Bronchial epithelial cell (primary cell): ENCODE measurements at regions not wholly inside any gene's neighbourhood (a gene's known extent, or its start where the extent isn't known, plus 50 kb on each side); places are given as distances from the start of the nearest gene placed in this dataset.

Experiments used
- DNase-seq: peaks from one replicate; pipeline ENCODE4 v3.0.0-alpha.2; 2010; ENCODE audit warnings: low read depth
- FAIRE-seq: peaks from 2 replicates; lab custom pipeline; 2011; peaks lifted over from hg19 to GRCh38; lab: Jason Lieb, UNC
- H3K27me3 ChIP-seq: 2 replicates; pipeline ENCODE4 v1.5.1; 2011; ENCODE audit warnings: low read length; ENCODE audit not compliant: control insufficient read depth, insufficient read depth
- H3K36me3 ChIP-seq: 2 replicates; pipeline ENCODE4 v1.5.1; 2011; ENCODE audit warnings: low read length; ENCODE audit not compliant: control insufficient read depth, insufficient read depth
- H3K4me3 ChIP-seq: 2 replicates; pipeline ENCODE4 v1.5.1; 2011; ENCODE audit warnings: mild to moderate bottlenecking, low read depth, low read length, control low read depth
- TF ChIP-seq, protein P1 (sequence below): IDR thresholded peaks from 2 replicates; pipeline ENCODE4 v1.5.1; 2011; ENCODE audit warnings: mild to moderate bottlenecking, moderate library complexity, low read length, control low read depth, inconsistent platforms; ENCODE audit not compliant: insufficient read depth, severe bottlenecking

DNA sequence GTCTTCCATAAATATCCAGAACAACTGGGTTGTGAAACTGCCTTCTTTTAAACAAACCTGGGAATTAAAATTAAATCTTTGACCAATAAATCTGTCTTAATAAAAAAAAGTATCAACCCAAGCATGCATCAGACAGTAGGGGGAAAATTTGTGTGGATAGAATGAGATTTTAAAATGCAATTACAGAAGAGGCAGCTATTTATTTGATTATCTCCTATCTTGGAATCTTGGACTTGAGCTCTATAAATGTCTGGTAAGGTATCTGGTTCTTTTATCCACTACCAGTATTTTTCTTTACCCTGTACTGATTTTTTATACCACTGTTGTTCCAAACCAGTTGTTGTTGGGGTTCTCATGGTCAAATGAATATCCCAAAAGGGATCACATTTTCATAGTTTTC is 157.6 kb upstream of the VEPH1 start:
- Histone ChIP-seq H3K36me3 (no peaks in the 10 kb centered on the region), H3K27me3 (no peaks in the 10 kb centered on the region), H3K4me3 (no peak overlapping the region)
- no peak for FAIRE-seq
- TF ChIP-seq, protein P1, sequence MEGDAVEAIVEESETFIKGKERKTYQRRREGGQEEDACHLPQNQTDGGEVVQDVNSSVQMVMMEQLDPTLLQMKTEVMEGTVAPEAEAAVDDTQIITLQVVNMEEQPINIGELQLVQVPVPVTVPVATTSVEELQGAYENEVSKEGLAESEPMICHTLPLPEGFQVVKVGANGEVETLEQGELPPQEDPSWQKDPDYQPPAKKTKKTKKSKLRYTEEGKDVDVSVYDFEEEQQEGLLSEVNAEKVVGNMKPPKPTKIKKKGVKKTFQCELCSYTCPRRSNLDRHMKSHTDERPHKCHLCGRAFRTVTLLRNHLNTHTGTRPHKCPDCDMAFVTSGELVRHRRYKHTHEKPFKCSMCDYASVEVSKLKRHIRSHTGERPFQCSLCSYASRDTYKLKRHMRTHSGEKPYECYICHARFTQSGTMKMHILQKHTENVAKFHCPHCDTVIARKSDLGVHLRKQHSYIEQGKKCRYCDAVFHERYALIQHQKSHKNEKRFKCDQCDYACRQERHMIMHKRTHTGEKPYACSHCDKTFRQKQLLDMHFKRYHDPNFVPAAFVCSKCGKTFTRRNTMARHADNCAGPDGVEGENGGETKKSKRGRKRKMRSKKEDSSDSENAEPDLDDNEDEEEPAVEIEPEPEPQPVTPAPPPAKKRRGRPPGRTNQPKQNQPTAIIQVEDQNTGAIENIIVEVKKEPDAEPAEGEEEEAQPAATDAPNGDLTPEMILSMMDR = no peak
- no peak for DNase-seq

DNA sequence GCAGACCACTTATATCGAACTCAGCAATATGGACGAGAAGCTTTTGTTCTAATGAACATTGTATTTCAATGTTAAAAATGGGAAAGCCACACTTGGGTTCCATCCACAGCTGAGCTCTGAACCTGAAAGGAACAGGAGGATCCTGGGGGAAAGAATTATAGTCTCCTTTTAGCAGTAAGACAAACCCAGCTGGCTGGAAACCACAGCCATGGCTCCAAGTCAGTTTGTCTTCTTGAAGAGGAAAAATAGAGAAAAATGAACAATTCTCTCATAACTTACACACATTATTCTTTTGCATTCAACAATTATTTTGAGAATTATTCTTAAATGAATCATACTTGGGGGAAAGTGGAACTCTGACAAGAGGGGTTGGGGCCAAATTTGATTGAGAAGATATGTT is 149.2 kb upstream of the VEPH1 start:
- TF ChIP-seq, protein P1 = no peak
- FAIRE-seq (no peak), DNase-seq (no peak)
- Histone ChIP-seq H3K4me3 (no peak overlapping the region), H3K27me3 (no peaks in the 10 kb centered on the region), H3K36me3 (no peaks in the 10 kb centered on the region)

DNA sequence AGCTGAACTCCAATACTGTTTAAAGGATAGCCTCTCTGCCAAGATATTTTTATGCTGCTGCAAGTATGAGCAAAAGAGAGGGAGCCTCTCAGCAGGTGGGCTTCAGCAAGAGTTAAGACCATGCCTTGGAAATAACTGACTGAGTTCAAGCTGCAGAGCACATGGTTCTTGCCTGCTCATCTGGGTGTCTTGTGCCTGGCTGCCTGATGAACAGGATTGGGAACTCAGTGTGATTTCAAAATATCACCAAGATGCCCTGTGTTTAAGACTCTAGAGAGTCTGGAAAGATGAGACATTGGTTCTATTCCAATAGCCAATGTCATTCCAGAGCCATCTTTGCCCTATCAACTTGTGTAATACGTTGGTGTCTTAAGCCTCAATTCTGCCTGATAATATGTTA is 147.5 kb upstream of the VEPH1 start:
- TF ChIP-seq, protein P1 = no peak
- DNase-seq (no peak), FAIRE-seq (no peak)
- Histone ChIP-seq H3K27me3 (no peaks in the 10 kb centered on the region), H3K4me3 (no peak overlapping the region), H3K36me3 (no peaks in the 10 kb centered on the region)

DNA sequence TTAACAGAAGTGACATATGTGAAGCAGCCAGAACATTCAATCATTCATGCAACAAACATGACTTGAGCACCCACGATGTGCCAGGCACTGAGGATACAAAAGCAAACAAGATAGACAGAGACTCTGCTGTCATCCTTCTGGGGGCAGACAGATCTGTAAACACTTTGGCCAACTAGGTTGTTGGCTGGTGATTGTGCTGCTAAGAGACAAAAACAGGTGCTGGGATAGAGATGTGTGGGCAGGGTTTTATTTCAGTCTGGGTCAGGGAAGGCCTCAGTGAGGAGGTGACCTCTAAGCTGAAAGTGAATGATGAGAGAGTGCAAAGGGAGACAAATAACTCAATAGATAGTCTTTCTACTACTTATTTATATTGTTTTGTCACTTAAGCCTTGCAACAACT is 147.0 kb upstream of the VEPH1 start:
- Histone ChIP-seq H3K4me3 (no peak overlapping the region), H3K36me3 (no peaks in the 10 kb centered on the region), H3K27me3 (no peaks in the 10 kb centered on the region)
- no peak for DNase-seq
- TF ChIP-seq, protein P1 = no peak
- FAIRE-seq = no peak

DNA sequence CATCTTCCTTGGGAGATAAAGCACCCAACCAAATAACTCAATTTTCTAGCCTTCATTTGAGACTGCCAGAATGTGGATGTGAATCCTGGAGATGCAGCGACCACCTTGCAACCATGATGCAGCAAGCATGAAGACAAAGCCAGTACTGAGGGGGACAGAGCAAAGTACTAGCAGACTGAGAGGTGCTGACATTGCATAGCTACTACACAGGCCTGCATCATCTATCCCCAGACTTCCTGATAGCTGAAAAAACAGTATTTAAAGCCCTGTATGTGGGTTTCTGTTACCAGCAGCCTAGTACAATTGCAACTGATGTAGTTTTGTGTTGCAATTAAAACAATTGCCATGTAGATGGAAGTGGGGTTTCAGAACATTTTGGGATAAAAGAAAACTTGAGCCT is 146.3 kb upstream of the VEPH1 start:
- H3K27me3 ChIP-seq = no peaks in the 10 kb centered on the region
- no peak overlapping the region for H3K4me3 ChIP-seq
- H3K36me3 ChIP-seq = no peaks in the 10 kb centered on the region
- DNase-seq (no peak), FAIRE-seq (no peak)
- TF ChIP-seq, protein P1 = no peak

DNA sequence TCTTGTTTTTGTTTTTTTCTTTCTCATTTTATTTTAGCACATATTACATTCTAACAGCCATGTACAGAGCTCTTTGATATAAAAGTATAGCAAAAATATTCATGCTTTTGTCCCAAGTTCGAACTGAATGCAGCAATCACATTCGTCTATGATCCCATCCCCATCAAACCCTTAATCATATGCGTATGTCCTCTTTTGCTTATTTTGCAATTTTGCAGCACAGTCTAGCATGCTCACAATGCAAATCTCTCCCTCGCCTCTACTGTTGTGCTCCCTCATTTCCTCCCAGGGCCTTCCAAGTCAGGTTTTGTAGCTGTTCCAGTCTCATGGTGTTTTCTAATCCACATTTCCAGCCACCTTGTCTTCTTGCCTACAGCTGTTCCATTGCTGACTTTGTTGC is 144.6 kb upstream of the VEPH1 start:
- TF ChIP-seq, protein P1 = no peak
- Histone ChIP-seq H3K4me3 (no peak overlapping the region), H3K36me3 (no peaks in the 10 kb centered on the region), H3K27me3 (no peaks in the 10 kb centered on the region)
- FAIRE-seq (no peak), DNase-seq (no peak)
